Head of caudate nucleus (tissue), 42 donors: ENCODE measurements at regions not wholly inside any gene's neighbourhood (a gene's known extent, or its start where the extent isn't known, plus 50 kb on each side); places are given as distances from the start of the nearest gene placed in this dataset.

Source experiments
- DNase-seq, 42 donors: peaks; one replicate each; pipeline versions ENCODE4 v3.0.0 to v3.0.0-alpha.2; 2020 to 2021; ENCODE audit warnings: mixed read lengths in 7 of 42
- intact Hi-C: fragments of 100-400 bp; cut with DNase I; formaldehyde crosslinking; loops from one replicate; pipeline ENCODE4 v1.15.0; 2022

DNA sequence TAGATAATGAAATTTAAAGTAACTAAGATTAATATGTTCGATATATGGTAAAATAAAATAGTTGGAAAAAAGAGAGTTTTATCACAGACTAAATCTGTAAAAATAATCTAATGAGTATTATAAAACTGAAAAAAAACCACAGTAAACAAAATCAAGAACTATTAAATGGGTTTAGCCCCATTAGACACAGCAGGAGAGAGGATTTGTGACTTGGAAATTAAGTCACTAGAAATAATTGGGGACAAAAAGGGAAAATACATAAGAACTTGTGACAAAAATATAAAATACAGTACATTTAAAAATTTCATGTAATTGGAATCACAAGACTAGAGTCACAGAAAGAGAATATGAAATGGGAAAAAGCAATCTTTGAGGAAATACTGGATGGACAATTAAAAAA is 1114.6 kb upstream of the KLHL29 start:
- no peak for DNase-seq
- intact Hi-C loops = no loop called here

DNA sequence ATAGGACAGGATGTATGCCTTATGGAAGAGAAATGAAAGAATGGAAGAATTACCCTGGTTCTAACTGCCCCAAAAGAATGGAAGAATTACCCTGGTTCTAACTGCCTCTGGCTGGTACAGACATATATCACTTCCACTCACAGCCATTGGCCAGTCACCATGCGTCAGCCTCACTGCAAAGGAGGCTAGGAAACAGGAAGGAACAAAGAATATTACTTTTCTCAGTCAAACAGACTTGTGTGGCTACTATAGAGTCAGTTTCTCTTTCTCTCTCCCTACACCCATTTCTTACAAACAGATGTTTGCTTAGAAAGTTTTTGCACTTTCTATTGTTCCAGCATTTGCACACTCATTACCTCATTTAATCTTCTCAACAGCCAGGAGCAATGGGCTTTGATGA is 1111.1 kb upstream of the KLHL29 start:
- no peak for DNase-seq
- intact Hi-C loops = no loop called here

DNA sequence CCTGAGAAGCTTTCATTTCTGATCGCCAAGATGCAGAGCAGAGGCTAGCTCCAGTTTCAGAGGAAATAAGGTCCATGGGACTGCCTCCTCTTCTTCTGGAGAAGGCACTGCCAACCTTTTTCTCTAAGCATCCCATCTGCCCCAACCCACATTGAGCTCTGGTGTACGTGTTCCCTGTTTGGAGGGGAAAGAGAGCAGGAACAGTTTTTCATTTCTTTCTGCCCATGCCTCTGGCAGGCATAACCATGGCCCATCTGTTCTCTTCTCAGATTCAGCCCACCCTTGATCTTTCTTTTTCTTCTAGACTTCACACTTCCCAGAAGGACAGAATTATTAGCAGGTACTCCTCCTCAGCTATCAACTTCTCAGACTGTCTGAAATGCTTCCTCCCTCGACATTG is 1110.3 kb upstream of the KLHL29 start:
- intact Hi-C loops = no loop called here
- DNase-seq = no peak

DNA sequence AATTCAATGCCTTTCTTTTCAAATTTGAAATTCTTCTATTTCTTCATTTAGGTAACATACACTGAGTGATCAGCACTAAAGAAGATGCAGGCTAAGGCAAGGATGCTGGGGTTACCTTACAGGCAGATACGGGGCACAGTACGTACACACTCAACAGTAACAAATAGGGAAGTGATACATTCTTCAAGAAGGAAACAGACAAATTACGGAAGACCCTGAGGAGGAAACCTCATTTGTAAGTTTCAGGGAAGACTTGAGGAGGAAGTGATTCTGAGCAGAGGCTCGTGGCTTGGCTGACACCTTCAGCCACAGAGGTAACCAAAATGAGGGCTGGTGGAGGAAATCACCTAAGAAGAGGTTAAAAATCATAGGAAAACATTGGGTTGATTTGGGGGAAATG is 1108.3 kb upstream of the KLHL29 start:
- intact Hi-C loops = no loop called here

GRCh38 chr2:22279541-22279940 is 1105.4 kb upstream of the KLHL29 start:
- DNase-seq = no peak
- intact Hi-C loops = no loop called here

More for the DNA sequence above, 1108.3 kb upstream of the KLHL29 start:
- DNase-seq = no peak

DNA sequence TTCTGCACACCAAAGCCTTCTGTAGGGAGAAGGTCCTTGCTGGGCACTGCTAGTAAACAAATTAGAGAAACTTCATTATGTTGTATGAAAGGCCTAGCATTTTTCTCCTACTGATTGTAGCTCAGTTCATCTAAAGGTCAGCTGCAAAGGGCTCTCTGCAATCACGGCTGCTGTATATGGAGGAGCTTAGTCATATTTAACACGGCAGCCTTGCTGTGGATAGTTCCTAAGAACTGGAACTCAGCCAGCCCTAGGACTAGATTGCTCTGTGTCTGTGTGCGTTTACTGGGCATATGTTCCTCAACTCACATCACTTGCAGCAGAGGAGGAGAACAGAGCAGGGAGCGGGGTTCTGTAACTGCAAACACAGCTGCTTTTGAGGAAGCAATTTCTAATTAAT is 1103.9 kb upstream of the KLHL29 start:
- DNase-seq = no peak

GRCh38 chr2:22282220-22282619 is 1102.8 kb upstream of the KLHL29 start:
- no peak for DNase-seq
- intact Hi-C loops = no loop called here

More for the DNA sequence above, 1103.9 kb upstream of the KLHL29 start:
- intact Hi-C loops = no loop called here

DNA sequence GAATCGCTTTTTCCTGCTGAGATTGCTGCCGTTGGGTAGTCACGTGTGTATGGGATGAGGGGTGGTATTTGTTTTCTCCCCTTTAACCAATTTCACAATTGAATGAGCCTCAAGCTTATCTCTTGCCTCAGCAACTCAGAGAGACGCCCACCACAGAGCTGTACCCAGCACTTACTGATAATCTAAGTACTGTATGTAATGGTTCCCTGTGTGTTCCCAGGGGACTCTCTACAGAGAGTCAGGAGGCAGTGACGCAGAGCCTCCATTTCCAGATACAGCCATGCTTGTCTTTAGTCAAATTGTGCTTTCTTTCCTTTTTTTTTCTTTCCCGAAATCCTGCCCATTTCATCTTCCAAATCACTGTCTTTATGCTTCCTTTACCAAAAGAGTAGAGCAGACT is 1102.1 kb upstream of the KLHL29 start:
- no peak for DNase-seq
- intact Hi-C loops = no loop called here

- intact Hi-C loops = no loop called here
- DNase-seq = no peak
These were observed 1101.5 kb upstream of the KLHL29 start for GRCh38 chr2:22283436-22283835.

DNA sequence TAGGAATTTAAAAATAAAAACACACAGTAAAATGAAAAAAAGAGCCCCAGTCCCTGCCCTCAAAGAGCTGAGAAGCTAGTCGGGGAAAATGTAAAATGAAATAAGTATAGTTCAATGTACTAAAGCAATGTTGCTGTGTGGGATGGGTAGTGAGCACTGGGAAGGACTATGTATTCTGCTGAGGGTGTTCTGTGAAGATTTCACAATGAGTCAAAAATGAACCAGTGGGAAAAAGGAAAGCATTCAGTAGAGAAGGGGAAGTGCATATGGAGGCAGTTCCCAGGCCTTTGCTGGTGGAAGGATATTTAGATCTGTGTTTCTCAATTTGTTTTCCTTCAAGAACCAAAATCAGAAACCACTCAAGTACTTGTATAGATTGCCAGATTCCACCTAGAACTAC is 1094.7 kb upstream of the KLHL29 start:
- intact Hi-C loops = no loop called here
- no peak for DNase-seq

GRCh38 chr2:22290909-22291473 is 1094.0 kb upstream of the KLHL29 start:
- DNase-seq = no peak
- intact Hi-C loops = no loop called here

DNA sequence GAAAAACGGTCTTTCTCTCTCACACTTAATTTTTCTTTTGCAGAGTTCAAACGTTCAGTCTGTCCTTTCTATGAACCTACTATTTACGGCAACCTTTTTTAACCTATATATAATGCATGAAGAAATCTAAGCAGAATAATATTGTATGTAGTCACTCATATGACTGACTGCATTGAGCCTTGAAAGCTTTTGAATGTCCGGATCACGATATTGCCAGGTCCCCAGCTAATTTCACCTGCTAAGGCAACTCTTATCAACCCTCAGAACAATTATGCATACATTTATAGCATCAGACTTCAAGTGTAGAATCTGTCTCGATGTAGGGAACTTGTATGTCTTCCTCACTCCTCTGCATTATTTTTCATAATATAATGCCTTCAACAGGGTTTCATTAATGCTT is 1083.8 kb upstream of the KLHL29 start:
- intact Hi-C loops = no loop called here
- DNase-seq = no peak

DNA sequence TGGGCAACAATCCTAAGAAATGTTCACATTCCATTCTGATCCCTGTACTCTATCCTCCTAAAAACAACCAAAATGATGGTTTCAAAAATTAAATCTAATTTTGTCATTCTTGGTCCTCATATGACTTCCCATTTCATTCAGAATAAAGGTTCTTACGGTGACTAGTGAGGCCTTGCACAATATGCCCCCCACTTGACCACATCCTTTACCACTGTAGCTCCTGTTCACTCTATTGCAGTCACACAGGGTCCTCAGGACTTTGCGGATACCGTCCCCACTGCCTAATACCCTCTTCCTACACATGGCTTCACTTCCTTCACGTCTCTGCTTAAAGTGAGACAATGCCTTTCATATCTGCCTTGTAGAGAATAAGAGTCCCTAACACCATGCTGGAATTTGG is 1058.7 kb upstream of the KLHL29 start:
- no peak for DNase-seq
- intact Hi-C loops = no loop called here

- DNase-seq = peak in 3 of 42 donors; percentile 2 to 25 (median 10)
These were observed 1055.5 kb upstream of the KLHL29 start for GRCh38 chr2:22329211-22330154.

GRCh38 chr2:22336414-22336813 is 1048.6 kb upstream of the KLHL29 start:
- no peak for DNase-seq
- intact Hi-C loops = no loop called here

More at GRCh38 chr2:22329211-22330154, 1055.5 kb upstream of the KLHL29 start:
- intact Hi-C loops = no loop called here

DNA sequence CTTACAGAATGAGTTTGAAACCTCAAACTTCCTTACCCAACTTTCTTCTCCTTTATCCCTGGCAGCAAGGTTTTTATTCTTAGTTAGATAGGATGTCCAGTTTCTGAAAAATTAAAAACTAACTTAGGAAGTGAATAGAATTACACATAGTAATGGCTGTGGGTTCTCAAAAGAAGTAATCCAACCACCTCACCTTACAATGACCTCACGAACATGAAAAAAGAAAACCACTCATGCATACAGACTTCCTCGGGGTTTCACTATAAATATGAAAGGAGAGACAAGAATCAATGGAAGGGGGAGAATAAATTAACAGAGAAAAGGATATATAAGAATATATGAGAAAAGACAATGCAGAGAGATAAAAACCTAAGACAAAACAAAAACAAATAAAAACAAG is 1044.3 kb upstream of the KLHL29 start:
- no peak for DNase-seq
- intact Hi-C loops = no loop called here

DNA sequence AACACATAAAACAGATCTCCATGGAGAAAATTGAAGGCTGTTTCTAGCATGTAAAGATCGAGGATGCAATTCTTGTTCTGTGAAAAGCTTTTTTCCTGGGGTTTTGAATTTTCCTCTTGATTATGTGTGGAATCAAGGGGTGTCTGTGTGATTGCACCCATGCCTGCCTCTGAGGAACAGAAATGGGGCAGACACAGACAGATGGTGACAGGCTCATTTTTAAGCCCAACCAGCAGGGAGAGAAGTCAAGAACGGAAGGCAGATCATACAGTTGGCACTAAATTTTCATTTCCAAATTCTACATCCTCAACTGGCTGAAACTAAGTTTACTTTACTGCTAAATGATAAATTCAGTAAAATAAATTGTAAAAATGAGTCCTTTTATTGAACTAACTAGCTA is 1037.7 kb upstream of the KLHL29 start:
- intact Hi-C loops = no loop called here
- no peak for DNase-seq

GRCh38 chr2:22350621-22351020 is 1034.4 kb upstream of the KLHL29 start:
- intact Hi-C loops = no loop called here
- DNase-seq = no peak

GRCh38 chr2:22355816-22356433 is 1029.1 kb upstream of the KLHL29 start:
- DNase-seq = peak in 41 of 42 donors; percentile 55 to 94 (median 82)
- intact Hi-C loops = no loop called here

GRCh38 chr2:22359071-22359672 is 1025.8 kb upstream of the KLHL29 start:
- no peak for DNase-seq
- intact Hi-C loops = no loop called here
